Ascending aorta (tissue), 2 donors: ENCODE measurements at regions not wholly inside any gene's neighbourhood (a gene's known extent, or its start where the extent isn't known, plus 50 kb on each side); places are given as distances from the start of the nearest gene placed in this dataset.

ENCODE experiments used
- DNase-seq, 2 donors: peaks; one replicate each; pipeline ENCODE4 v3.0.0-alpha.2; 2019; ENCODE audit warnings: low spot score in 2 of 2
- H3K27ac ChIP-seq, 2 donors: fragments of 200-600 bp; sonication (generic); one replicate each; pipeline ENCODE4 v1.5.1; 2016 to 2017; ENCODE audit warnings: mild to moderate bottlenecking in 1 of 2
- H3K27me3 ChIP-seq: fragments of 200-600 bp; sonication (generic); one replicate; pipeline ENCODE4 v1.5.1; 2017
- H3K36me3 ChIP-seq, 2 donors: fragments of 200-600 bp; sonication (generic); one replicate each; pipeline ENCODE4 v1.5.1; 2016
- H3K4me1 ChIP-seq, 2 donors: fragments of 200-600 bp; sonication (generic); one replicate each; pipeline ENCODE4 v1.5.1; 2016 to 2017; ENCODE audit warnings: mild to moderate bottlenecking in 1 of 2
- H3K4me3 ChIP-seq, 2 donors: fragments of 200-600 bp; sonication (generic); one replicate each; pipeline ENCODE4 v1.5.1; 2016 to 2017; ENCODE audit warnings: mild to moderate bottlenecking in 1 of 2
- H3K9me3 ChIP-seq, 2 donors: fragments of 200-600 bp; sonication (generic); one replicate each; pipeline ENCODE4 v1.5.1; 2016
- CTCF ChIP-seq, 3 experiments: fragments of 200-600 bp in 2 of 3; fragments of 450-650 bp in 1 of 3; sonication (generic) in 2 of 3; IDR thresholded peaks; one replicate each; pipeline ENCODE4 v1.5.1; 2016 to 2019; ENCODE audit warnings: antibody characterized with exemption in 3 of 3, mild to moderate bottlenecking in 1 of 3, moderate library complexity in 1 of 3
- intact Hi-C: fragments of 100-400 bp; cut with DNase I; formaldehyde crosslinking; loops from one replicate; pipeline ENCODE4 v1.15.1; 2023

- H3K36me3 ChIP-seq = no peaks in the 10 kb centered on the region
- no peak for TF ChIP-seq CTCF (IDR thresholded peaks at IDR 0.05)
- no peak overlapping the region for H3K27ac ChIP-seq
- intact Hi-C loops = no loop called here
- no peaks in the 10 kb centered on the region for H3K4me1 ChIP-seq
- H3K9me3 ChIP-seq = no peaks in the 10 kb centered on the region
- no peak overlapping the region for H3K4me3 ChIP-seq
- no peaks in the 10 kb centered on the region for H3K27me3 ChIP-seq
- no peak for DNase-seq
Observed at GRCh38 chr16:74219706-74220105, 76.9 kb upstream of the PSMD7 start.

- no peak for DNase-seq
- Histone ChIP-seq H3K4me1 (no peaks in the 10 kb centered on the region), H3K36me3 (no peaks in the 10 kb centered on the region), H3K27ac (no peak overlapping the region), H3K9me3 (no peaks in the 10 kb centered on the region), H3K4me3 (no peak overlapping the region), H3K27me3 (no peaks in the 10 kb centered on the region)
- TF ChIP-seq CTCF (IDR thresholded peaks at IDR 0.05) = no peak
- intact Hi-C loops = no loop called here
Observed at GRCh38 chr16:74218871-74219270, 77.7 kb upstream of the PSMD7 start.

- Histone ChIP-seq H3K27ac (no peak overlapping the region), H3K27me3 (no peaks in the 10 kb centered on the region), H3K4me1 (no peaks in the 10 kb centered on the region), H3K36me3 (no peaks in the 10 kb centered on the region), H3K4me3 (no peak overlapping the region), H3K9me3 (no peaks in the 10 kb centered on the region)
- no peak for DNase-seq
- intact Hi-C loops = no loop called here
- TF ChIP-seq CTCF (IDR thresholded peaks at IDR 0.05) = no peak
Observed at GRCh38 chr16:74216319-74216718, 80.3 kb upstream of the PSMD7 start.

GRCh38 chr16:74215249-74215648 is 81.4 kb upstream of the PSMD7 start:
- Histone ChIP-seq H3K27ac (no peak overlapping the region), H3K4me1 (no peaks in the 10 kb centered on the region), H3K36me3 (no peaks in the 10 kb centered on the region), H3K9me3 (no peaks in the 10 kb centered on the region), H3K27me3 (no peaks in the 10 kb centered on the region), H3K4me3 (no peak overlapping the region)
- no peak for DNase-seq
- TF ChIP-seq CTCF (IDR thresholded peaks at IDR 0.05) = no peak
- intact Hi-C loops = no loop called here

- intact Hi-C loops = no loop called here
- no peak for TF ChIP-seq CTCF (IDR thresholded peaks at IDR 0.05)
Observed at GRCh38 chr16:74213372-74213771, 83.2 kb upstream of the PSMD7 start.

GRCh38 chr16:74210245-74210644 is 86.4 kb upstream of the PSMD7 start:
- H3K36me3 ChIP-seq = no peaks in the 10 kb centered on the region
- intact Hi-C loops = no loop called here
- no peak for DNase-seq
- no peak overlapping the region for H3K27ac ChIP-seq
- H3K4me1 ChIP-seq = no peaks in the 10 kb centered on the region
- no peak overlapping the region for H3K4me3 ChIP-seq
- no peaks in the 10 kb centered on the region for H3K9me3 ChIP-seq
- H3K27me3 ChIP-seq = no peaks in the 10 kb centered on the region
- no peak for TF ChIP-seq CTCF (IDR thresholded peaks at IDR 0.05)

More at GRCh38 chr16:74213372-74213771, 83.2 kb upstream of the PSMD7 start:
- Histone ChIP-seq H3K9me3 (no peaks in the 10 kb centered on the region), H3K4me3 (no peak overlapping the region), H3K36me3 (no peaks in the 10 kb centered on the region), H3K27ac (no peak overlapping the region), H3K4me1 (no peaks in the 10 kb centered on the region), H3K27me3 (no peaks in the 10 kb centered on the region)
- no peak for DNase-seq
